GM11168 (cell line): ENCODE measurements at regions not wholly inside any gene's neighbourhood (a gene's known extent, or its start where the extent isn't known, plus 50 kb on each side); places are given as distances from the start of the nearest gene placed in this dataset.

ENCODE experiments used
- in situ Hi-C: fragments of 300-500 bp; cut with MboI; formaldehyde crosslinking; loops from one replicate; pipeline ENCODE4 v1.12.0; 2022; ENCODE audit warnings: low sequenced_read_pairs; ENCODE audit not compliant: unreplicated experiment

DNA sequence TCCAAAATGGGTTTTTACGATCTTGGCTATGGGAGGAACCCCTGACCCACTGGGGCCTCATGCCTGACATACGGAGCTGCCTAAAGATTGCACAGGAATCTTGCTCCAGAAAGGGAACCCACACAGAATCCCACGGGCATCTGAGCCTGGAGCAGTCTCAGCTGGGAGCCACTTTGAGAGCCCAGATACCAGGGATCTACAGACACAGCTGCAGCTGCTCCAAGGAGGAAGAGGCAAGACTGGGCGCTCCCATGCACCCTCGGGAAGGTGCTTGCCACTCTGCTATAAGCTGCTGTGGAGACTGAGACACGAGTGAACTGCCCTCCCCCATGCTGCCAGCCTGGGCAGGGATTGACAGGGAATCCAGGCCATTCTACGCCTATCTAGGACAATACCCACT lies 202.5 kb downstream of the REEP3 start:
- in situ Hi-C loops, result loop anchor here (25.0 kb wide), 1 partner anchor 511 kb away; no protein-coding TSS in a partner anchor

DNA sequence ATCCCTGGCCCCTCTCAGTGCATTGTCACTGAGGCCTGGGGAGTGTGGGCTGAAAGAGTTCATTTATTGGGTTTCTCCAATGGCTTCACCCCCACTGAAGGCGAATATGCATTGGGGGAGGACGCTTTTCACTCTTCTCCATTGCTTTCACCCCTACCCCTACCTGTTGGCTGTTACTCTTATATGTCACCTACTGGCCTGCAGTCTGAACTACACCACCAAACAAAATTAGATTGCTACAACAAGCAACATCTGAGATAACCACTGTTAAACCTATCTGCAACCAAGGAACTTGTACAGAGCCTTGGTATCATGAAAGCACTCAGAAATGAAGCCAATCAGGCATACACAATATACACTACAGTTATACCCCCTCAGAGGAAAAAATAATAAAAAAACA lies 203.7 kb downstream of the REEP3 start:
- in situ Hi-C loops, result loop anchor here (25.0 kb wide), 1 partner anchor 513 kb away; no protein-coding TSS in a partner anchor

GRCh38 chr10:63726867-63727266 lies 205.7 kb downstream of the REEP3 start:
- in situ Hi-C loops, result no loop called here

DNA sequence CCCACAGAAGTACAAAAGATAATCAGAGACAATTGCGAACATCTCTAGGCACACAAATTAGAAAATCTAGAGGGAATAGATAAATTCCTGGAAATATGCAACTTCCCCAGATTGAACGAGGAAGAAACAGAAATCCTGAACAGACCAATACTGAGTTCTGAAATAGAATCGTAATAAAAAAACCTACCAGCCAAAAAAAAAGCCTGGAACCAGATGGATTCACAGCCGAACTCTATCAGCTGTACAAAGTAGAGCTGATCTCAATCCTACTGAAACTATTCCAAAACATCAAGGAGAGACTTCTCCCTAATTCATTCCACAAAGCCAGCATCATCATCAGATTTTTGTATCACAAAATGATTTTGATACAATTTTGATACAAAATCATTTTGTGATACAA lies 206.4 kb downstream of the REEP3 start:
- in situ Hi-C loops, result no loop called here

DNA sequence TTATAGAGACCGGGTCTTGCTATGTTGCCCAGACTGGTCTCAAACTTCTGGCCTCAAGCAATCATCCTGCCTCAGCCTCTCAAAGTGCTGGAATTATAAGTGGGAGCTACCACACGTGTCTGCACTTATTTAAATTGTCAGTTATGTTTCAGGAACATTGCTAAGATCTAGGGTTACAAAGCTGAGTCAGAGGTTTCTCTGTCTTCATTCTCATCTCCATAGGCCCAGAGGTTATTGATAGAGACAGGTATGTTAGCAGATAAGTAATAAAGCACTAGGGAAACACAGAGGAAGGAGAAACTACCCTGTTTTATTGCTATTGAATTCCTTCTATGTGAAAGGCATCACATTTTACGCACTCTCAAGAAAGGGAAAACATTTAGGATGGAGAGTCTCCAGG lies 214.1 kb downstream of the REEP3 start:
- in situ Hi-C loops, result no loop called here

DNA sequence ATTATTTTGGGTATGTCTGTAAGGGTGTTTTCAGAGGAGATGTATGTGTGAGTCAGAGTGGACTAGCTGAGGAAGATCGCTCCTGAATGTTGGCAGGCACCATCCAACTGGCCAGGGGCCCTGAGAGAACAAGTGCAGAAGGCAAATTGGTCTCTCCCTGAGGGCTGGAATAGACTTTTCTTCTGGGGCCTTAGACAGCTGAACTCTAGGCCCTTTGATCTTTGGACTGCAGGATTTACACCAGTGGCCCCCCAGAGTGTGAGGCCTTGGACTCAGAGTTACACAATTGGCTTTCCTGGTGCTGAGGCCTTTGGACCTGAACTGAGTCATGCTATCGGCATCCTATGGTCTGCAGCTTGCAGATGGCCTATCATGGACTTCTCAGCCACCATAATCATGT lies 217.2 kb downstream of the REEP3 start:
- in situ Hi-C loops, result no loop called here

DNA sequence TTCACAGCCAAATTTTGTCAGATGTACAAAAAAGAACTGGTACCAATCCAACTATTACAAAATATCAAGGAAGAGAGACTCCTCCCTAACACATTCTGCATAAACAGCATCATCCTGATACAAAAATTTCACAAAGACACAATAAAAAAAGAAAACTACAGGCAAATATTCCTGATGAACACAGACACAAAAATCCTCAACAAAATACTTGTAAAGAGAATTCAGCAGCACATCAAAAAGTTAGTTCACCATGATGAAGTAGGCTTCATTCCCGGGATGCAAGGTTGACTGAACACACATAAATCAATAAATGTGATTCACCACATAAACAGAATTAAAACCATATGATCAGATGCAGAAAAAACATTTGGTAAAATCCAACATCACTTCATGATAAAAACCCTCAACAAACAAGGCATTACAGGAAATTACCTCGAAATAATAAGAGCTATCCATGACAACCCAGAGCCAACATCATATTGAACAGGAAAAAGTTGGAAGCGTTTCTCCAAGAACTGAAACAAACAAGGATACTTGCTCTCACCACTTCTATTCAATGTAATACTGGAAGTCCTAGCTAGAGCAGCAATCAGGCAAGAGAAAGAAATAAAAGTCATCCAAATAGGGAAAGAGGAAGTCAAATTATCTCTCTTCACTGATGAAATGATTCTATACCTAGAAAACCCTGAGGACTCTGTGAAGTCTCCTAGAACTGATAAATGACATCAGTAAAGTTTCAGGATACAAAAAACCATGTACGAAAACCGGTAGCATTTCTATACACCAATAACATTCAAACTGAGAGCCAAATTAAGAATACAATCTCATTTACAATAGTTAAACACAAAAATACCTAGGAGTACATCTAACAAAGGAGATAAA lies 223.1 kb downstream of the REEP3 start:
- in situ Hi-C loops, result no loop called here

DNA sequence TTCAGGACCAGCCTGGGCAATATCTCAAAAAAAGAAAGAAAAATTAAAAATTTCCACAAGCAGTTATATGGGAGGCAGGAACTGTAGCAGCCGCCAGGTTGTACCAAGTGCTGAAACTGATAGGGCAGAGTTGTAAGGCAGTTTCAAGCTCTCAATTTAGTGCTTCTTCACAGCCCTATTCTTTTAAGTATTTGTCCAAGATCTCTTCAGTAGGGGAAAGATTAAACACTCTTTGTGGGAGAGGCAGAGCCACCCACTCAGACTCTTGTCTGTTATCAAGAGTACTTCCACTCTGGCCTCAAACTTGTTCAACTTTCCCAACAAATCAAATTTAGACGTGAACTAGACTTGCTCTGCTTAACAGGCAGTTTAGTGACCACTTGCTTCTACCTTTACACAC lies 228.7 kb downstream of the REEP3 start:
- in situ Hi-C loops, result no loop called here

- in situ Hi-C loops, result no loop called here
Measured at GRCh38 chr10:63751836-63752235, 230.6 kb downstream of the REEP3 start.

- in situ Hi-C loops, result no loop called here
Measured at GRCh38 chr10:63752318-63752717, 231.1 kb downstream of the REEP3 start.

DNA sequence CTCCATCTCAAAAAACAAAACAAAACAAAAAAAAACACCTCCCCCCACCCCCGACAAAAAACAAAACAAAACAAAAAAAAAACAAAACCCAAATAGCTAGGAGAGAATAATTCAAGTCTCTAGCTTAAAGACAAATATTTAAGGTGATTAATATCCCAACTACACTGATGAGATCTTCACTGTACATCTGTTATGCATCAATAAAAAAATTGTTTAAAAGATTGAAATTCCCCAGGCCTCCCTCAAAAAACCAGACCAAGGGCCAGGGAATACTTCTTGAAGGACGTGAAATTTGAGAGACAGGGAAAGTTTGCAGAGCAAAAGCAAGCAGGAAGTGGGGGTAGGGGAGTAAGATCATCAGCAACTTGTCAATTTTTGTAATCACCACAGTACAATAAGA lies 232.6 kb downstream of the REEP3 start:
- in situ Hi-C loops, result no loop called here

- in situ Hi-C loops, result no loop called here
Measured at GRCh38 chr10:63755441-63755840, 234.2 kb downstream of the REEP3 start.

- in situ Hi-C loops, result no loop called here
Measured at GRCh38 chr10:63757067-63757466, 235.9 kb downstream of the REEP3 start.

GRCh38 chr10:63758080-63758479 lies 236.9 kb downstream of the REEP3 start:
- in situ Hi-C loops, result no loop called here

DNA sequence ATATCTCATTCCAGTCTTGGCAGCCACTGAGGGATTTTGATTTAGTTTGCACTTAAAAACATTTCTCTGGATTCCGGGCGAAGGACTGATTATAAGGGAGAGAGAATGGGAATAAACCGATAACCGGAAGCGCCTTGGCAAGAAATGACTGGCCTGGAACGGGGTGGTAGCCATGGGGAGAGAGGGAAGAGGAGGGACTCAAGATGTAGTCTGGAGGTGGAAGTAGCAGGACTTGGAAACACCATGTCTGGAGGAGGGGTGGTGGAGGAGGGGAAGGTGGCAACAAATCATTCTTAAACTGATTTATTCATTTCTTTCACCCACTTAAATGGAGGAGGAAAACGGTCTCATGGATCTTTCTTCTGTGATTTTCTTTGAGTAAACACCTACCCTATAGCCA lies 238.1 kb downstream of the REEP3 start:
- in situ Hi-C loops, result no loop called here

- in situ Hi-C loops, result no loop called here
Measured at GRCh38 chr10:63760034-63760707, 239.0 kb downstream of the REEP3 start.

- in situ Hi-C loops, result no loop called here
Measured at GRCh38 chr10:63760708-63761047, 239.5 kb downstream of the REEP3 start.

DNA sequence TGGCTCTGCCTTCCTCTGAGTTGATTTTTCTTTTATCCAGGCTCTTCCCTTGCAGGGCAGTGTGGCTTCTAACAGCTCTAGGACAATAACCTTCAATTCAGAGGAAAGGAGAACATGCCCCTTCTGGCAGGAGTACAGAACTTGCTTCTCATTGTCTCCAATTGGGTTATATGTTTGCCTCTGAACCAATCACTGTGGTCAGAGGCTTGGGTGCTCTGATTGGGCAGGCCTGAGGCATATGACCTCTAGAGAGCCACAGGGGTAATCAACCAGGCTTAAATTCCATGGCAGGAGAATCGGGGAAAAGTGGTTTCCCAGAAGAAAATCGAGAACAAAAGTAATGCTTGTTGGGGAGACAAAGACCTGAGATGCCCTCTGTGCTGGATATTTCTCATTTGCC lies 240.0 kb downstream of the REEP3 start:
- in situ Hi-C loops, result no loop called here

GRCh38 chr10:63763744-63764143 lies 242.5 kb downstream of the REEP3 start:
- in situ Hi-C loops, result no loop called here

GRCh38 chr10:63765126-63765525 lies 243.9 kb downstream of the REEP3 start:
- in situ Hi-C loops, result no loop called here

- in situ Hi-C loops, result no loop called here
Measured at GRCh38 chr10:63766745-63767137, 245.5 kb downstream of the REEP3 start.
